ENCODE measurements at regions not wholly inside any gene's neighbourhood (a gene's known extent, or its start where the extent isn't known, plus 50 kb on each side); places are given as distances from the start of the nearest gene placed in this dataset.

DNA sequence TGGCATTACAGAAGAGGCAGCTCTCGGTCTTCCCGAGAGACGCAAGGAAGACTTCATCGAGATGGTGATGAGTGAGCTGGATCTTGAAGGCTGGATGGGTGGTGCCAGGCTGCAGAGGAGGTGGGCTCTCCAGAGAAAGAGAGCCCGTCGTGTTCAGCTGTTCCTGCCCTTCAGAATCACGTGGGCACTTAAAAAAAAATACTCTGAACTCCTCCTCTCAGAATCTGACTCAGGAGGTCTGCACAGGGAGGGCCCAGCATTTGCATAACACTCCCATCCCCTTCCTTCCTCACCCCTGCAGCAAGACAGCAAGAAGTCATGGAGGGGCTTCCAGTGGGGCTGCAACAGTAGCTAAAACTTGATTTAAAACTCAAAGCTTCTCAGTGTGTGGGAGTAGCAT, 203.0 kb downstream of the ATPSCKMT start:
- no peak overlapping the region for H3K27ac Mint-ChIP-seq
- TF ChIP-seq, protein P1, sequence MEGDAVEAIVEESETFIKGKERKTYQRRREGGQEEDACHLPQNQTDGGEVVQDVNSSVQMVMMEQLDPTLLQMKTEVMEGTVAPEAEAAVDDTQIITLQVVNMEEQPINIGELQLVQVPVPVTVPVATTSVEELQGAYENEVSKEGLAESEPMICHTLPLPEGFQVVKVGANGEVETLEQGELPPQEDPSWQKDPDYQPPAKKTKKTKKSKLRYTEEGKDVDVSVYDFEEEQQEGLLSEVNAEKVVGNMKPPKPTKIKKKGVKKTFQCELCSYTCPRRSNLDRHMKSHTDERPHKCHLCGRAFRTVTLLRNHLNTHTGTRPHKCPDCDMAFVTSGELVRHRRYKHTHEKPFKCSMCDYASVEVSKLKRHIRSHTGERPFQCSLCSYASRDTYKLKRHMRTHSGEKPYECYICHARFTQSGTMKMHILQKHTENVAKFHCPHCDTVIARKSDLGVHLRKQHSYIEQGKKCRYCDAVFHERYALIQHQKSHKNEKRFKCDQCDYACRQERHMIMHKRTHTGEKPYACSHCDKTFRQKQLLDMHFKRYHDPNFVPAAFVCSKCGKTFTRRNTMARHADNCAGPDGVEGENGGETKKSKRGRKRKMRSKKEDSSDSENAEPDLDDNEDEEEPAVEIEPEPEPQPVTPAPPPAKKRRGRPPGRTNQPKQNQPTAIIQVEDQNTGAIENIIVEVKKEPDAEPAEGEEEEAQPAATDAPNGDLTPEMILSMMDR (IDR thresholded peaks at IDR 0.05): no peak
- no peak overlapping the region for H3K27ac ChIP-seq (ENCODE audit: low read depth in 1 of 2, low read length in 2 of 2)
- no peak overlapping the region for H3K4me2 ChIP-seq (replicated peaks; ENCODE audit: extremely low read depth, low read length, poor library complexity, severe bottlenecking)
- H3K4me3 ChIP-seq (replicated peaks in 1 of 3; ENCODE audit: low read depth in 2 of 3, low read length in 3 of 3): no peak overlapping the region
- no peaks in the 10 kb centered on the region for H3K27me3 ChIP-seq (ENCODE audit: control insufficient read depth in 2 of 2, insufficient read depth in 2 of 2, low read length in 2 of 2)
- no peaks in the 10 kb centered on the region for H4K20me1 ChIP-seq (ENCODE audit: insufficient read depth, low read length)
- no peaks in the 10 kb centered on the region for H3K4me1 ChIP-seq (ENCODE audit: control insufficient read depth in 1 of 2, insufficient read depth in 2 of 2, low read length in 2 of 2)
- 75% methylated on average over 3 of the region's 7 CpGs for WGBS (ENCODE audit: insufficient coverage)
- H2AFZ ChIP-seq (ENCODE audit: insufficient read depth, low read depth, low read length, poor library complexity, severe bottlenecking): no peak overlapping the region
- no peak overlapping the region for H3K4me3 Mint-ChIP-seq
- peaks cover 6 to 18% (median 15%) of the 10 kb centered on the region in 7 donors for H3K9me3 Mint-ChIP-seq
- no peaks in the 10 kb centered on the region for H3K36me3 Mint-ChIP-seq
- no peak for DNase-seq
- no peaks in the 10 kb centered on the region for H3K79me2 ChIP-seq (ENCODE audit: insufficient read depth, low read length)
- no peaks in the 10 kb centered on the region for H3K36me3 ChIP-seq (replicated peaks in 1 of 2; ENCODE audit: control insufficient read depth in 1 of 2, insufficient read depth in 2 of 2, low read length in 2 of 2)
- H3K4me1 Mint-ChIP-seq: no peaks in the 10 kb centered on the region
- H3K27me3 Mint-ChIP-seq (ENCODE audit: low read depth in 3 of 3): peaks cover 0 to 3% (median 3%) of the 10 kb centered on the region in 3 donors
- intact Hi-C loops (cut with micrococcal nuclease): no loop called here
- H3K9ac ChIP-seq (ENCODE audit: insufficient read depth, low read length, poor library complexity, severe bottlenecking): no peak overlapping the region
- peaks cover 10% of the 10 kb centered on the region in 2 donors for H3K9me3 ChIP-seq (replicated peaks in 1 of 2; ENCODE audit: control insufficient read depth in 1 of 2, insufficient read depth in 1 of 2, low read length in 2 of 2)

DNA sequence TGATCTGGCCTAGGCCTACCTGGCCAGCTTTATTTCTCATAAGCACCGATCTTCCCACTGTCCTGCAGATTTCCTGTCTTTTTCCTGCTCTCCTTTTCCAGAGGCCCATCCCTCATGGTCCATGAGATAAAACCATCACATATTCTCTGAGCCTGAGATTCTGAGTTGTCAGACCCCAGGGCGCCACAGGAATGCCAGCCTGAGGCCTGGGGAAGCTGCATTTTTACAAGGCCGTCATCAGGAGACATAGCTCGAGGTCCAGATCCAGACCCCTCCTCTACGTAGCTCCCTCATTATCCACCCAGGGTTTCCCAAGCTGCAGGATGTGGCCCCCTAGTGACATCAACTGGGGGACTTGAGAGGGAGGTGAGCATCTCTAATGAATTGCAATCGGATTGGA, 204.3 kb downstream of the ATPSCKMT start:
- Histone ChIP-seq H3K36me3 (replicated peaks in 1 of 2; ENCODE audit: control insufficient read depth in 1 of 2, insufficient read depth in 2 of 2, low read length in 2 of 2) (no peaks in the 10 kb centered on the region), H3K4me1 (ENCODE audit: control insufficient read depth in 1 of 2, insufficient read depth in 2 of 2, low read length in 2 of 2) (no peaks in the 10 kb centered on the region), H3K27me3 (ENCODE audit: control insufficient read depth in 2 of 2, insufficient read depth in 2 of 2, low read length in 2 of 2) (no peaks in the 10 kb centered on the region), H3K79me2 (ENCODE audit: insufficient read depth, low read length) (no peaks in the 10 kb centered on the region), H3K4me2 (replicated peaks; ENCODE audit: extremely low read depth, low read length, poor library complexity, severe bottlenecking) (no peak overlapping the region), H3K27ac (ENCODE audit: low read depth in 1 of 2, low read length in 2 of 2) (no peak overlapping the region), H4K20me1 (ENCODE audit: insufficient read depth, low read length) (no peaks in the 10 kb centered on the region), H2AFZ (ENCODE audit: insufficient read depth, low read depth, low read length, poor library complexity, severe bottlenecking) (no peak overlapping the region), H3K4me3 (replicated peaks in 1 of 3; ENCODE audit: low read depth in 2 of 3, low read length in 3 of 3) (no peak overlapping the region), H3K9me3 (replicated peaks in 1 of 2; ENCODE audit: control insufficient read depth in 1 of 2, insufficient read depth in 1 of 2, low read length in 2 of 2) (peaks cover 6% of the 10 kb centered on the region in 2 donors), H3K9ac (ENCODE audit: insufficient read depth, low read length, poor library complexity, severe bottlenecking) (no peak overlapping the region)
- Mint-ChIP-seq H3K4me3 (no peak overlapping the region), H3K9me3 (peaks cover 2 to 16% (median 9%) of the 10 kb centered on the region in 7 donors), H3K27me3 (ENCODE audit: low read depth in 3 of 3) (peaks cover 0 to 3% (median 1%) of the 10 kb centered on the region in 3 donors), H3K36me3 (no peaks in the 10 kb centered on the region), H3K4me1 (no peaks in the 10 kb centered on the region), H3K27ac (no peak overlapping the region)
- DNase-seq: no peak
- TF ChIP-seq, protein P1 (IDR thresholded peaks at IDR 0.05): no peak
- 100% methylated on average over 2 of the region's 6 CpGs for WGBS (ENCODE audit: insufficient coverage)
- intact Hi-C loops (cut with micrococcal nuclease): no loop called here
